ENCODE measurements at regions not wholly inside any gene's neighbourhood (a gene's known extent, or its start where the extent isn't known, plus 50 kb on each side); places are given as distances from the start of the nearest gene placed in this dataset.

DNA sequence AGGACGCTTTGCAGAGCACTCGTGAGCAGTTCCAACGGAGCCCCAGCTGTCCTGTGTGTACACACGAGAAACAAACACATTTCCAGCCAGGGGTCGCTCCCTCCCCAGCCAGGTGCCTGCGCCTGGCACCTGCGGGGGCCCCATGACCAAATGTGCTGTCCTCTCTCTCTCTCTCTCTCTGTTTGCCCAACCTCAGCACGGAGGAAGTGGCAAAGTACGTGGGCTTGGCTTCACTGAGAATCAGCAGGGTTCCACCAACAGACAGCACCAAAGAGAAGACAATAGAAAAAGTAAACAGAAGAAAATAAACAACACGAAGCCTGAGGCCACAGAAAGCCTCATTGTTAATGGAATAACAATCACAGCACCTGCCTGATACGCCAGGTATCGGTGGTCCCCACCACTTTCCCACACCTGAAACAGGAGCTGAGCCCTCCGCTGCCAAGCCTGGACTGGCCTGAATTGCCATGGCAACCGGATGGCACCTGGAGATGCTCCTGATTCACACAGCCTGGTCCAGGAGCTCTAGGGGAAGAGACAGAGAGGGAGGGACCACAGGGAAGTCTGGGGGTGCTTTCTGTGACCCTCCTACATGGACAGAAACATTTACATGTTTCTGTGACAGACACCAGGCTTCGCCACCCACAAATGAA is 103.9 kb upstream of the CACNA1A start:
- no peaks in the 10 kb centered on the region for H3K36me3 ChIP-seq (ENCODE audit: insufficient read depth, low read length)
- H3K27ac ChIP-seq: no peak overlapping the region
- no peak for TF ChIP-seq EZH2 (IDR thresholded peaks at IDR 0.05)
- TF ChIP-seq POLR2AphosphoS5 (IDR thresholded peaks at IDR 0.05; ENCODE audit: borderline replicate concordance, low read depth, low read length): no peak
- no peak for TF ChIP-seq FOXP2 (optimal IDR thresholded peaks at IDR 0.05; ENCODE audit: control extremely low read depth, extremely low read length, insufficient read depth)
- no peak for DNase-seq (ENCODE audit: low read depth, low spot score)
- H3K4me3 ChIP-seq: no peak overlapping the region
- H3K9ac ChIP-seq (ENCODE audit: insufficient read length): no peak overlapping the region
- H3K9me3 ChIP-seq (ENCODE audit: low read depth, low read length): no peaks in the 10 kb centered on the region

DNA sequence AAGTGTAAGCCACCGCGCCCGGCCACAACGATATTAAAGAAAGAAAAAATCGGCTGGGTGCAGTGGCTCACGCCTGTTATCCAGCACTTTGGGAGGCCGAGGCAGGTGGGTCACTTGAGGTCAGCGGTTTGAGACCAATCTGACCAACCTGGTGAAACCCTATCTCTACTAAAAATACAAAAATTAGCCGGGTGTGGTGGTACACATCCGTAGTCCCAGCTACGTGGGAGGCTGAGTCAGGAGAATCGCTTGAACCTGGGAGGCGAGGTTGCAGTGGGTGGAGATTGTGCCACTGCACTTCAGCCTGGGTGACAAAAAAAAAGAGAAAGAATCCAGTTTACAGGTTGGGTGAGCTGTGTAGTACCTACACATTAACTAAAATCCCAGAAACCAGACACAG is 99.9 kb upstream of the CACNA1A start:
- Histone ChIP-seq H3K9me3 (ENCODE audit: low read depth, low read length) (no peaks in the 10 kb centered on the region), H3K36me3 (ENCODE audit: insufficient read depth, low read length) (no peaks in the 10 kb centered on the region), H3K9ac (ENCODE audit: insufficient read length) (no peak overlapping the region), H3K27ac (no peak overlapping the region), H3K4me3 (no peak overlapping the region)
- TF ChIP-seq FOXP2 (optimal IDR thresholded peaks at IDR 0.05; ENCODE audit: control extremely low read depth, extremely low read length, insufficient read depth) (no peak), EZH2 (IDR thresholded peaks at IDR 0.05) (no peak), POLR2AphosphoS5 (IDR thresholded peaks at IDR 0.05; ENCODE audit: borderline replicate concordance, low read depth, low read length) (no peak)
- no peak for DNase-seq (ENCODE audit: low read depth, low spot score)

DNA sequence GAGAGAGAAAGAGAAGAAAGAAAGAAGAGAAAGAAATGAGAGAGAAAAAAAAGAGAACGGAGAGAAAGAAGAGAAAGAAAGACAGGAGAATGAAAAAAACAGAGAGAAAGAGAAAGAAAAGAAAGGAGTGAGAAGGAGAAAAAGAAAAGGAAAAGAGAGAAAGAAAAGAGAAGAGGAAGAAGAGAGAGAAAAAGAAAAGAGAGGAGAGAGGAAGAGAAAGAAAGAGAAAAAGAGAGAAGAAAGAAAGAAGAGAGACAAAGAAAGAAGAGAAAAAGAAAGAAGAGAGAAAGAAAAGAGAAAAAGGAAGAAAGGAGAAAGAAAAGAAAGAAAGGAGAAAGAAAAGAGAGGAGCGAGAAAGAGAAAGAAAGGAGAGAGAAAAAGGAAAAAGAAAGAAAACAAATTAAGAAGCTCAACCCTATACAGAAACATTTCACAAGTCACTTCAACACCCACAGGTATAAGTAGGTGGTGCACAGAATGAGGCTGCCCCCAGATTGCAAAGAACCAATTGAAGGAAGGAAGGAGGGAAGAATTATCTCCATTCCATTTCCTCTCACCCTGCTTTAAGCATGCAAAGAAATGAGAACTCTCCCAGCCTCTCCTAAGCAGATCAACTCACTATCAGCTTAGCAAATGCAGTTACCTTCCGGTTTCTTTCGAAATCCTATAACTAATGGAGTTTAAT is 98.8 kb upstream of the CACNA1A start:
- no peaks in the 10 kb centered on the region for H3K9me3 ChIP-seq (ENCODE audit: low read depth, low read length)
- no peaks in the 10 kb centered on the region for H3K36me3 ChIP-seq (ENCODE audit: insufficient read depth, low read length)
- no peak for DNase-seq (ENCODE audit: low read depth, low spot score)
- H3K4me3 ChIP-seq: 0 out of 2 replicates have a peak overlapping the region, but pooled peaks have one; percentile 0
- peak overlapping the region; percentile 53 for H3K27ac ChIP-seq
- H3K9ac ChIP-seq (ENCODE audit: insufficient read length): no peak overlapping the region
- TF ChIP-seq FOXP2 (optimal IDR thresholded peaks at IDR 0.05; ENCODE audit: control extremely low read depth, extremely low read length, insufficient read depth) (no peak), EZH2 (IDR thresholded peaks at IDR 0.05) (no peak), POLR2AphosphoS5 (IDR thresholded peaks at IDR 0.05; ENCODE audit: borderline replicate concordance, low read depth, low read length) (no peak)

DNA sequence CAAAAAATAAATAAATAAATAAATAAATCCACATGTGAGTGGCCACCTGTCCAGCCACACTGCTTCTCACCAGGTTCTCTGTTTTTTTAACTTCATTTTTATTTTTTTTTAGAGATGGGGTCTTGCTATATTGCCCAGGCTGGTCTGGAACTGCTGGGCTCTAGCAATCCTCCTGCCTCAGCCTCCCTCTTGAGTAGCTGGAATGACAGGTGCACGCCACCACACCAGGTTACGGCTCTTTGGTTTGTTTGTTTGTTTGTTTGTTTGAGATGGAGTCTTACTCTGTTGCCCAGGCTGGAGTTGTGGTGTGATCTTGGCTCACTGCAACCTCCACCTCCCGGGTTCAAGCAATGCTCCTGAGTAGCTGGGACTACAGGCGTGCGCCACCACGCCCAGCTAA is 94.5 kb upstream of the CACNA1A start:
- Histone ChIP-seq H3K9ac (ENCODE audit: insufficient read length) (no peak overlapping the region), H3K9me3 (ENCODE audit: low read depth, low read length) (no peaks in the 10 kb centered on the region), H3K27ac (no peak overlapping the region), H3K4me3 (no peak overlapping the region), H3K36me3 (ENCODE audit: insufficient read depth, low read length) (no peaks in the 10 kb centered on the region)
- no peak for DNase-seq (ENCODE audit: low read depth, low spot score)
- no peak for TF ChIP-seq EZH2 (IDR thresholded peaks at IDR 0.05)
- TF ChIP-seq FOXP2 (optimal IDR thresholded peaks at IDR 0.05; ENCODE audit: control extremely low read depth, extremely low read length, insufficient read depth): no peak
- no peak for TF ChIP-seq POLR2AphosphoS5 (IDR thresholded peaks at IDR 0.05; ENCODE audit: borderline replicate concordance, low read depth, low read length)

DNA sequence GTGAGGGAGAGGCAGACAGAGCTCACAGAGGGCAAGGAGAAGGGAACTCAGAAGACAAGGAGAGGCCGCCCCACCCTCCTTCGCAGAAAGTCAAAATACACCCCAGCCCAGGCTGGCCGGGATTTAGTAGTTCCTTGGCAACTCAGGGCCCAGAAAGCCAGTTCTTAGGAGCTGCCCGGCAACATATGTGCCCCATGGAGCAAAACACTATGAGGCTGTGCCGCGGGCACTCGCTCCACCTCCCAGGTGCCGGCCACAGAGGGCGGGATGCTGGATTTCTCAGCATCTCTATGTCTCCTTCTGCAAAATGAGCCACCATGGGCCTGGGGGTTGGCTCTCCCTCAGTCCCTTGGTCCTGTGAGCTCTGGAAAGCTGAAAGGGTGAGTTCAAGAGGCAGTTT is 93.8 kb upstream of the CACNA1A start:
- no peak overlapping the region for H3K27ac ChIP-seq
- H3K9ac ChIP-seq (ENCODE audit: insufficient read length): no peak overlapping the region
- no peaks in the 10 kb centered on the region for H3K36me3 ChIP-seq (ENCODE audit: insufficient read depth, low read length)
- H3K9me3 ChIP-seq (ENCODE audit: low read depth, low read length): no peaks in the 10 kb centered on the region
- DNase-seq (ENCODE audit: low read depth, low spot score): no peak
- no peak overlapping the region for H3K4me3 ChIP-seq
- no peak for TF ChIP-seq POLR2AphosphoS5 (IDR thresholded peaks at IDR 0.05; ENCODE audit: borderline replicate concordance, low read depth, low read length)

DNA sequence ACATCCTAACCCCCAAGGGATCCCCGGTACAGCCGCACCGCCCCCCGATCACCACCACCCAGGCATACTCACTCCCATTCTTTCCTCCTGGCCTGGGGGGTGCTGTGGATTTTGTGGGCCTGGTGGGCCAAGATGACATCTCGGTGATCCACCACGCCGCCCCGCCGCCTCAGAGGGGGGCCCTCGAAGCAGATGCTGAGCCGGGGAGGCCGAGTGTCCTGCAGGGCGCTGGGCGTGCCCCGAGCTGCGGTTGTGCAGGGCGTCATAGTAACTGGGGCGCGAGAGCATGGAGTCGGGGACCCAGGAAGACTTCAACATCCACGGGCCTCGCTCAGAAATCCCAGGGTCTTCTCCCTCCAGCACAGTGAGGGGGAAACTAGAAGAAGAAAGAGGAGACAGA is 93.4 kb upstream of the CACNA1A start:
- Histone ChIP-seq H3K9ac (ENCODE audit: insufficient read length) (no peak overlapping the region), H3K9me3 (ENCODE audit: low read depth, low read length) (no peaks in the 10 kb centered on the region), H3K4me3 (no peak overlapping the region), H3K27ac (no peak overlapping the region), H3K36me3 (ENCODE audit: insufficient read depth, low read length) (no peaks in the 10 kb centered on the region)
- TF ChIP-seq FOXP2 (optimal IDR thresholded peaks at IDR 0.05; ENCODE audit: control extremely low read depth, extremely low read length, insufficient read depth) (no peak), POLR2AphosphoS5 (IDR thresholded peaks at IDR 0.05; ENCODE audit: borderline replicate concordance, low read depth, low read length) (no peak), EZH2 (IDR thresholded peaks at IDR 0.05) (no peak)
- no peak for DNase-seq (ENCODE audit: low read depth, low spot score)

DNA sequence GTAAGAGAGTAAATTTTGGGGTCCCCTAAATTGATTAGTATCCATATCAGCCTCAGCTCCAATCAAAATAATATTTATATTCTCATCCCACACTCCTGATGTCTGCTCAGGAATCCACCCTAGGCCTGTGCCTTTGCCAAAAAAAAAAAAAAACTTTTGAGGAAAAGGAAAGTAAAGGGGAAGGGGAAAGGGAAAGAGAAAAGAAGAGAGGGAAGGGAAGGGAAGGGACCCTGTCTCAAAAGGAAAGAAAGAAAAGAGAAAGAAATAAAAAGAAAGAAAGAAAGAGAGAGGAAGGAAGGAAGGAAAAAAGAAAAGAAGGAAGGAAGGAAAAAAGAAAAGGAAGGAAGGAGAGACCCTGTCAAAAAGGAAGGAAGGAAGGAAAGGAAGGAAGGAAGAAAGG is 91.8 kb upstream of the CACNA1A start:
- no peak for DNase-seq (ENCODE audit: low read depth, low spot score)
- no peaks in the 10 kb centered on the region for H3K36me3 ChIP-seq (ENCODE audit: insufficient read depth, low read length)
- H3K9ac ChIP-seq (ENCODE audit: insufficient read length): no peak overlapping the region
- peak overlapping the region; percentile 14; the same call in 1 of the 2 replicates for H3K27ac ChIP-seq
- no peaks in the 10 kb centered on the region for H3K9me3 ChIP-seq (ENCODE audit: low read depth, low read length)
- TF ChIP-seq FOXP2 (optimal IDR thresholded peaks at IDR 0.05; ENCODE audit: control extremely low read depth, extremely low read length, insufficient read depth): no peak
- no peak for TF ChIP-seq POLR2AphosphoS5 (IDR thresholded peaks at IDR 0.05; ENCODE audit: borderline replicate concordance, low read depth, low read length)
- TF ChIP-seq EZH2 (IDR thresholded peaks at IDR 0.05): no peak
- H3K4me3 ChIP-seq: peak overlapping the region; percentile 21; the same call in 1 of the 2 replicates

DNA sequence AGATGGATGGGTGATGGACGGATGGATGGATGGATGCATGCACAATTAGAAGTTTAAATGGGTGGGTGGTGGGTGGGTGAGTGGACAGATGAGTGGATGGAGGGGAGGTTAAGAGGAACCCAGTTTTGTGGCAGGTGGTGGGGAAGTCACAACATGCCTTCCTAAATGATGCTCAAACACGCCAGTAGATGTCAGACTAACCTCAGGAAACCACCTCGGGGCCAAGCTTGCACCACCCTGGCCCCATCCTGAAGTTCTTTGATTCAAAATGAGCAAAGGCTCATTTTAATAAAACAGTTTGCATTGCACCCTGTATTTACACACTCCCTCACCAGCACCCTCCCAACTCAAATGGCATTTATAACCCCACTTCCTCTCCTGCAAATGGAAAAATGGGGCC is 91.4 kb upstream of the CACNA1A start:
- Histone ChIP-seq H3K27ac (peak overlapping the region; percentile 14; the same call in 1 of the 2 replicates), H3K9ac (ENCODE audit: insufficient read length) (no peak overlapping the region), H3K9me3 (ENCODE audit: low read depth, low read length) (no peaks in the 10 kb centered on the region), H3K36me3 (ENCODE audit: insufficient read depth, low read length) (no peaks in the 10 kb centered on the region), H3K4me3 (peak overlapping the region; percentile 21; the same call in 1 of the 2 replicates)
- TF ChIP-seq FOXP2 (optimal IDR thresholded peaks at IDR 0.05; ENCODE audit: control extremely low read depth, extremely low read length, insufficient read depth): no peak
- no peak for TF ChIP-seq EZH2 (IDR thresholded peaks at IDR 0.05)
- TF ChIP-seq POLR2AphosphoS5 (IDR thresholded peaks at IDR 0.05; ENCODE audit: borderline replicate concordance, low read depth, low read length): no peak
- no peak for DNase-seq (ENCODE audit: low read depth, low spot score)

Measured in SK-N-MC (cell line).